Gastrocnemius medialis (tissue), 4 donors: ENCODE measurements at regions not wholly inside any gene's neighbourhood (a gene's known extent, or its start where the extent isn't known, plus 50 kb on each side); places are given as distances from the start of the nearest gene placed in this dataset.

Experiments
- ATAC-seq, 2 donors: fragments of 150-250 bp; one replicate each; pipeline ENCODE4 v1.9.1; 2016
- DNase-seq, 2 donors: peaks; one replicate each; pipeline ENCODE4 v3.0.0-alpha.2; 2019
- H3K27ac ChIP-seq, 4 donors: fragments of 200-600 bp; sonication (generic); 1 replicate in 1 of 4; 2 replicates in 3 of 4; pipeline ENCODE4 v1.5.1; 2016 to 2018; ENCODE audit warnings: mild to moderate bottlenecking in 2 of 4, moderate library complexity in 1 of 4
- H3K27me3 ChIP-seq, 3 donors: fragments of 200-600 bp; sonication (generic) in 2 of 3; 1 replicate in 1 of 3; 2 replicates in 2 of 3; pipeline versions ENCODE4 v1.5.1 to v1.6.0; 2016 to 2019; ENCODE audit warnings: mild to moderate bottlenecking in 1 of 3, moderate library complexity in 1 of 3
- H3K36me3 ChIP-seq, 2 donors: fragments of 200-600 bp; sonication (generic) in 1 of 2; one replicate each; pipeline ENCODE4 v1.5.1; 2017 to 2018
- H3K4me1 ChIP-seq, 2 donors: fragments of 200-600 bp; sonication (generic) in 1 of 2; one replicate each; pipeline ENCODE4 v1.5.1; 2016 to 2017; ENCODE audit warnings: mild to moderate bottlenecking in 2 of 2
- H3K4me3 ChIP-seq, 4 donors: fragments of 200-600 bp; sonication (generic) in 3 of 4; 1 replicate in 1 of 4; 2 replicates in 3 of 4; pipeline ENCODE4 v1.5.1; 2016 to 2019; ENCODE audit warnings: mild to moderate bottlenecking in 2 of 4
- H3K9me3 ChIP-seq, 3 donors: fragments of 200-600 bp; sonication (generic) in 2 of 3; 1 replicate in 1 of 3; 2 replicates in 2 of 3; pipeline ENCODE4 v1.5.1; 2016 to 2019
- CTCF ChIP-seq, 5 experiments: fragments of 450-650 bp in 3 of 5; fragments of 200-600 bp in 2 of 5; sonication (generic) in 2 of 5; IDR thresholded peaks in 4 of 5; conservative IDR thresholded peaks in 1 of 5; 1 replicate in 4 of 5; 2 replicates in 1 of 5; pipeline ENCODE4 v1.5.1; 2016 to 2019; ENCODE audit warnings: antibody characterized with exemption in 5 of 5, mild to moderate bottlenecking in 3 of 5, moderate library complexity in 3 of 5
- POLR2A ChIP-seq, 2 donors: fragments of 450-650 bp; IDR thresholded peaks; one replicate each; pipeline ENCODE4 v1.6.1; 2017; ENCODE audit warnings: antibody characterized with exemption in 2 of 2, mild to moderate bottlenecking in 2 of 2, moderate library complexity in 2 of 2
- in situ Hi-C, 4 donors: fragments of 200-750 bp; cut with MboI; loops; one replicate each; pipeline versions ENCODE4 v1.15.0 to v1.8.0; 2017; ENCODE audit warnings: low sequenced_read_pairs in 4 of 4
- intact Hi-C: fragments of 100-400 bp; cut with DNase I; formaldehyde crosslinking; loops from one replicate; pipeline ENCODE4 v1.15.1; 2023; ENCODE audit warnings: low total_unique reads

GRCh38 chr20:4076671-4077070 lies 61.3 kb upstream of the RNF24 start:
- TF ChIP-seq POLR2A (IDR thresholded peaks at IDR 0.05) (no peak), CTCF (IDR thresholded peaks at IDR 0.05 in 4 of 5, conservative IDR thresholded peaks at IDR 0.05 in 1 of 5) (no peak)
- in situ Hi-C loops (loop anchor here in 3 of 4 donors (10.0 to 25.0 kb wide), 3 partner anchors 52 to 314 kb away; partner anchors contain the start of genes ADISSP (in 1 of the 3) and PANK2 (in 1 of the 3)), intact Hi-C loops (loop anchor here (5.0 kb wide), 1 partner anchor 134 kb away; no protein-coding TSS in a partner anchor)
- H3K4me1 ChIP-seq = no peaks in the 10 kb centered on the region
- no peaks in the 10 kb centered on the region for H3K9me3 ChIP-seq
- H3K27ac ChIP-seq = no peak overlapping the region
- DNase-seq = no peak
- no peak for ATAC-seq
- H3K27me3 ChIP-seq = no peaks in the 10 kb centered on the region
- H3K4me3 ChIP-seq = no peak overlapping the region
- no peaks in the 10 kb centered on the region for H3K36me3 ChIP-seq

- ATAC-seq = no peak
- H3K4me3 ChIP-seq = no peak overlapping the region
- in situ Hi-C loops (loop anchor here in 3 of 4 donors (10.0 to 25.0 kb wide), 3 partner anchors 51 to 314 kb away; partner anchors contain the start of genes ADISSP (in 1 of the 3) and PANK2 (in 1 of the 3)), intact Hi-C loops (loop anchor here (5.0 kb wide), 1 partner anchor 134 kb away; no protein-coding TSS in a partner anchor)
- no peaks in the 10 kb centered on the region for H3K9me3 ChIP-seq
- no peaks in the 10 kb centered on the region for H3K4me1 ChIP-seq
- H3K27ac ChIP-seq = no peak overlapping the region
- TF ChIP-seq CTCF (IDR thresholded peaks at IDR 0.05 in 4 of 5, conservative IDR thresholded peaks at IDR 0.05 in 1 of 5) (no peak), POLR2A (IDR thresholded peaks at IDR 0.05) (no peak)
- H3K27me3 ChIP-seq = no peaks in the 10 kb centered on the region
- DNase-seq = no peak
- H3K36me3 ChIP-seq = no peaks in the 10 kb centered on the region
Observed at GRCh38 chr20:4076033-4076432, 60.7 kb upstream of the RNF24 start.

GRCh38 chr20:4074877-4075455 lies 59.6 kb upstream of the RNF24 start:
- no peaks in the 10 kb centered on the region for H3K27me3 ChIP-seq
- in situ Hi-C loops = loop anchor here in 3 of 4 donors (10.0 to 25.0 kb wide), 3 partner anchors 50 to 313 kb away; partner anchors contain the start of genes ADISSP (in 1 of the 3) and PANK2 (in 1 of the 3)
- H3K9me3 ChIP-seq = no peaks in the 10 kb centered on the region
- H3K27ac ChIP-seq = no peak overlapping the region
- ATAC-seq = no peak
- no peaks in the 10 kb centered on the region for H3K36me3 ChIP-seq
- intact Hi-C loops = loop anchor here (5.0 kb wide), 1 partner anchor 133 kb away; no protein-coding TSS in a partner anchor
- no peak for DNase-seq
- TF ChIP-seq CTCF (IDR thresholded peaks at IDR 0.05 in 4 of 5, conservative IDR thresholded peaks at IDR 0.05 in 1 of 5) (no peak), POLR2A (IDR thresholded peaks at IDR 0.05) (no peak)
- H3K4me1 ChIP-seq = no peaks in the 10 kb centered on the region
- no peak overlapping the region for H3K4me3 ChIP-seq

- in situ Hi-C loops = loop anchor here in 1 of 4 donors (10.0 kb wide), 1 partner anchor 49 kb away; no protein-coding TSS in a partner anchor
- TF ChIP-seq CTCF (IDR thresholded peaks at IDR 0.05 in 4 of 5, conservative IDR thresholded peaks at IDR 0.05 in 1 of 5) = no peak
- no peak for TF ChIP-seq POLR2A (IDR thresholded peaks at IDR 0.05)
Observed at GRCh38 chr20:4073852-4074741, 58.7 kb upstream of the RNF24 start.

More at GRCh38 chr20:4073852-4074741, 58.7 kb upstream of the RNF24 start:
- Histone ChIP-seq H3K9me3 (no peaks in the 10 kb centered on the region), H3K27me3 (no peaks in the 10 kb centered on the region), H3K27ac (no peak overlapping the region), H3K36me3 (no peaks in the 10 kb centered on the region), H3K4me3 (no peak overlapping the region), H3K4me1 (no peaks in the 10 kb centered on the region)
- ATAC-seq (no peak), DNase-seq (no peak)
- intact Hi-C loops = no loop called here
